Loucy (cell line): ENCODE measurements at regions not wholly inside any gene's neighbourhood (a gene's known extent, or its start where the extent isn't known, plus 50 kb on each side); places are given as distances from the start of the nearest gene placed in this dataset.

Experiments used
- H2AFZ ChIP-seq: fragments of 200-600 bp; sonication (generic); 2 replicates; pipeline ENCODE4 v1.6.0; 2016; ENCODE audit warnings: antibody characterized with exemption, mild to moderate bottlenecking, low read length, moderate library complexity
- H3F3A ChIP-seq: fragments of 200-600 bp; 2 replicates; pipeline ENCODE4 v1.6.0; 2016; ENCODE audit warnings: antibody characterized with exemption, low read depth, mild to moderate bottlenecking
- H3K27me3 ChIP-seq: fragments of 200-600 bp; sonication (generic); 2 replicates; pipeline ENCODE4 v1.6.1; 2014; ENCODE audit warnings: low read length, mild to moderate bottlenecking; ENCODE audit not compliant: insufficient read depth, poor library complexity, severe bottlenecking
- H3K36me3 ChIP-seq: fragments of 200-600 bp; sonication (generic); 2 replicates; pipeline ENCODE4 v1.6.1; 2016; ENCODE audit warnings: low read length; ENCODE audit not compliant: insufficient read depth
- H3K4me1 ChIP-seq: fragments of 200-600 bp; sonication (generic); 2 replicates; pipeline ENCODE4 v1.5.1; 2014; ENCODE audit warnings: low read length, mild to moderate bottlenecking; ENCODE audit not compliant: insufficient read depth, poor library complexity, severe bottlenecking
- H3K4me2 ChIP-seq: fragments of 200-600 bp; sonication (generic); 2 replicates; pipeline ENCODE4 v1.6.0; 2014; ENCODE audit warnings: antibody characterized with exemption, low read length, low read depth, mild to moderate bottlenecking; ENCODE audit not compliant: poor library complexity, severe bottlenecking
- H3K4me3 ChIP-seq: fragments of 200-600 bp; sonication (generic); 2 replicates; pipeline ENCODE4 v1.5.1; 2014; ENCODE audit warnings: low read length, mild to moderate bottlenecking, mixed read lengths; ENCODE audit not compliant: poor library complexity, severe bottlenecking
- H3K79me2 ChIP-seq: fragments of 200-600 bp; sonication (generic); 2 replicates; pipeline ENCODE4 v1.6.1; 2014; ENCODE audit warnings: low read length; ENCODE audit not compliant: insufficient read depth
- H3K9ac ChIP-seq: fragments of 200-600 bp; sonication (generic); 2 replicates; pipeline ENCODE4 v1.6.0; 2014; ENCODE audit warnings: mild to moderate bottlenecking, low read depth, low read length, moderate library complexity; ENCODE audit not compliant: poor library complexity, severe bottlenecking
- H3K9me2 ChIP-seq: fragments of 200-600 bp; sonication (generic); replicated peaks from 2 replicates; pipeline ENCODE4 v1.6.1; 2016; ENCODE audit warnings: low read depth, low read length, mixed read lengths
- H3K9me3 ChIP-seq: fragments of 200-600 bp; sonication (generic); 2 replicates; pipeline ENCODE4 v1.6.1; 2014; ENCODE audit warnings: mild to moderate bottlenecking, antibody characterized with exemption, low read length, low read depth; ENCODE audit not compliant: insufficient read depth
- H4K20me1 ChIP-seq: fragments of 200-600 bp; sonication (generic); 2 replicates; pipeline ENCODE4 v1.6.0; 2014; ENCODE audit warnings: antibody characterized with exemption, low read length, mild to moderate bottlenecking; ENCODE audit not compliant: insufficient read depth, poor library complexity, severe bottlenecking
- CTCF ChIP-seq: fragments of 200-600 bp; sonication (generic); conservative IDR thresholded peaks from 2 replicates; pipeline ENCODE4 v1.5.1; 2014; ENCODE audit warnings: mild to moderate bottlenecking, antibody characterized with exemption, low read length
- EZH2phosphoT487 ChIP-seq: fragments of 200-600 bp; IDR thresholded peaks from 2 replicates; pipeline ENCODE4 v1.6.1; 2018; ENCODE audit warnings: antibody characterized with exemption, mild to moderate bottlenecking, moderate library complexity, borderline replicate concordance

DNA sequence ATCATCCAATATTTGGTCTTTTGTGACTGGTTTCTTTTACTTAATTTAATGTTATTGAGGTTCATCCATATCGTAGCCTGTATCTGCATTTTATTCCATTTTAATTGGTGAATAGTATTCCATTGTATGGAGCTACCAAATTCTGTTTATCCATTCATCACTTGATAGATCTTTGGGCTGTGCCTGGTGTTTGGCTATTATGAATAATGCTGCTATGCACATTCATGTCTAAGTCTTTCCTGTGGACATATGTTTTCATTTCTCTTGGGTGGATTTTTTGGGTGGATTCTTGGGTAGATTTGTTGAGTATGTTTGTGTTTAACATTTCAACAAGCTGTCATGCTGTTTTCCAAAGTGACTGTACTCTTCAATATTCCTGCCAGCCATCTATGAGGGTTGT lies 52.5 kb upstream of the NEDD4L start:
- H3K79me2 ChIP-seq: no peaks in the 10 kb centered on the region
- no peaks in the 10 kb centered on the region for H3K9me3 ChIP-seq
- no peaks in the 10 kb centered on the region for H4K20me1 ChIP-seq
- no peaks in the 10 kb centered on the region for H3F3A ChIP-seq
- H3K4me3 ChIP-seq: no peak overlapping the region
- H3K36me3 ChIP-seq: no peaks in the 10 kb centered on the region
- H3K4me1 ChIP-seq: no peaks in the 10 kb centered on the region
- H3K4me2 ChIP-seq: no peak overlapping the region
- no peak overlapping the region for H2AFZ ChIP-seq
- no peak for TF ChIP-seq CTCF
- no peak for TF ChIP-seq EZH2phosphoT487
- H3K9me2 ChIP-seq: no peaks in the 10 kb centered on the region
- no peaks in the 10 kb centered on the region for H3K27me3 ChIP-seq
- no peak overlapping the region for H3K9ac ChIP-seq

DNA sequence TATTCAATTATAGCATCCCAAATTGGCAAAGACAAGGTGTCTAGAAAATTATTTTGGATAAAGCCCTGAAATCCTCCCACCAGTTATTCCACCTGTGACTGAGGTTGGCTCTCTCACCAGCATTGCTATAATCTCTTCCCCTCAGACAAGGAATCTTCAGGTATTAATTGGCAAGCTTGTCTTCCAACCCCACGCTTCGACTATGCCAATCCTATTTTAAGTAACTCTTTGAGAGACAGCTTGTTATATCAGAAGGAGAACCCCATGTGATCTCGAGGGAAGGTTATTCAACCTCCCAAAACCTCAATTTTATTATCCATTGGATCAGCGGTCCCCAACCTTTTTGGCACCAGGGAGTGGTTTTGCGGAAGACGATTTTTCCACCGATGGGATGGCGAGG lies 54.5 kb upstream of the NEDD4L start:
- H3K9me2 ChIP-seq: no peaks in the 10 kb centered on the region
- no peaks in the 10 kb centered on the region for H4K20me1 ChIP-seq
- H3K4me3 ChIP-seq: no peak overlapping the region
- no peak overlapping the region for H2AFZ ChIP-seq
- H3K79me2 ChIP-seq: no peaks in the 10 kb centered on the region
- H3F3A ChIP-seq: no peaks in the 10 kb centered on the region
- no peak overlapping the region for H3K4me2 ChIP-seq
- no peaks in the 10 kb centered on the region for H3K36me3 ChIP-seq
- TF ChIP-seq EZH2phosphoT487 (no peak), CTCF (no peak)
- H3K9me3 ChIP-seq: no peaks in the 10 kb centered on the region
- H3K4me1 ChIP-seq: no peaks in the 10 kb centered on the region
- H3K27me3 ChIP-seq: no peaks in the 10 kb centered on the region
- H3K9ac ChIP-seq: no peak overlapping the region

DNA sequence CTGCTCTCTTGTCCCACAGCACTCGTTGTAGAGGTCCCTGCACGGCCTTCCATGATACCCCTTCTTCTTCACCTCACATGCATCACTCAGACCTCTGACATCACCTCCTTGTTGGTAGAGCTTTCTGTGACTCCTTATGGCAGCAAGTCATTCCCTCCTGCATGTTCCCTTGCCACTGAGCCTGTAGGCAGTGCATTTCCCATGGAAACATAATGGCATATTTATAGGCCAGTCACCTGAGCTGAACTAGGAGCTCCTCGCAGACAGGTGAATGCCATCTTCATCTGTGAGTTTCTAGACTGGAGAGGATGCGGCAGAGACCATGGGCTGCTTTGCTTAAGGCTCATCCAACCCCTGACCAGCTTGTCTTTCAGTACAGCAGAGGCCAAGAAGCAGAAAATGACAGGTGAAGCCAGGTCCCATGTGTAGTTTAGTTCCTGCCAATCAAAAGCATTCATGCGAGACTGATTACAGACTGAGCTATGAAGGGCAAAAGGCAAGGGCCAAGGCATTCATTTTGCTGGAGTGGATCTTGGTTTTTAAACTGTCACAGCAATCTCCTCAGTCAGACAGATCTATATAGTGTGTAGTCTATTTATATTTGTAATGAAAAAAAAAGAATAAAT lies 59.4 kb upstream of the NEDD4L start:
- Histone ChIP-seq H3K9ac (no peak overlapping the region), H3K4me1 (no peaks in the 10 kb centered on the region), H3K9me2 (no peaks in the 10 kb centered on the region), H3K4me2 (no peak overlapping the region), H3F3A (no peaks in the 10 kb centered on the region), H3K4me3 (no peak overlapping the region), H3K79me2 (no peaks in the 10 kb centered on the region), H3K27me3 (no peaks in the 10 kb centered on the region), H4K20me1 (no peaks in the 10 kb centered on the region), H2AFZ (no peak overlapping the region), H3K9me3 (no peaks in the 10 kb centered on the region), H3K36me3 (no peaks in the 10 kb centered on the region)
- TF ChIP-seq CTCF: no peak
- TF ChIP-seq EZH2phosphoT487: no peak
